GM21737 (cell line): ENCODE measurements at regions not wholly inside any gene's neighbourhood (a gene's known extent, or its start where the extent isn't known, plus 50 kb on each side); places are given as distances from the start of the nearest gene placed in this dataset.

Experiments
- ATAC-seq: cut with Tn5 transposase; IDR thresholded peaks from one replicate; pipeline ENCODE4 v1.9.1; 2021; ENCODE audit warnings: mild to moderate bottlenecking, moderate library complexity; ENCODE audit not compliant: unreplicated experiment

DNA sequence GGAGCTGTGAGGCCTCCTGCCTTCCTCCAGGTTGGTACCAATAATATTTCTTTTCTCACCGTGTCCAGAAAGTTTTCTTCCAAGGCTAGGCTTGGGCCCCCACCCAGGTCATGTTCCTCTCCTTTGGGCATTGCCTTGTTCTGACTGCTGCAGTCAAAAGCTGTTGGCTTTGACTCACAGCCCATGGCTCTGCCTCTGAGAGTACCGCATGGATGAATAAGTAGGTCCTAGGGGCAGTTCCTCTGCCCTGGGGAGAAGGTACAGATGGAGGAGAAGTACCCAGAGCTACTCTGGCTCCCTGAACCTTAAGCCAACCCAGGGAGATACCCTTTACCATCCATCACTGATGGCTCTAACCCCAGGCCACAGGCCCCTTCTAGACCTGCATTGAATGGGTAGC is 115.0 kb downstream of the NAV1 start:
- no peak for ATAC-seq

DNA sequence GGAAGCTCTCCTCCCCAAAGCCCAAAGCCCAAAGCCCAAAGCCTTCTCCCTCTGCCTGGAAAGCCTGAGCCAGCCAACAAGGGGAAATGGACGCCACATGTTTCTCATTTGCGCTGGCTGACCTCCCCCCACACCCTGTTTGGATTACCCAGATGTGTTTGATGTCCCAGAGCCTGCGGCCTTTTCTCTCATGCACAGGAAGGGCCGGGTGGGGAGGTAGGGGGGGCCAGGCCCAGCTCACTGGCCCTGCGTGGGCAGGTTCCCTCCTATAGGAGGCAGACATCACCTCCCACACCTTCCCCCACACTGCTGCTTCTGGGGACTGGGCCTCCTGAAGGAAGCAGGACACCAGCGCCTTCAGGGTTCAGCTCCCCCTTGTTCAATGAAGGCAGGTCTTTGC is 116.3 kb downstream of the NAV1 start:
- ATAC-seq: no peak

DNA sequence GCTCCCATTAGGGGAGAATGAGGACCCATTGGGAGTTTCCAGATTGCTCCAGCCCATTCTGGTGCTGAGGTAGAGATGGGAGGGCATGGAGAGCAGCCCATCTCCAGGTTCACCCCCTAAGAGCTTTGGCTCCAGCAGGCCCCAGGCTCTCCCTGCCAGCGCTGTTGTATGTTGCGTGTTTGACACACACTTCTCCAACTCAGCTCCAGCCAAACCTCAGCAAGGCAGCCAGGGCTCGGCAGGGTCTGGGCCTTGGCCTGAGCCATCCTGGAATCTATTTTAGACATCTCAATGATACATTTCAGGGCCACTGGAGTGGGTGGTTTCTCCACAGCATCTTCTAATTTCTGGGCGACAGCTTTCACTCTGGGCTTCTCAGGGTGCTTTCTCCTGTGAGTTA is 117.0 kb downstream of the NAV1 start:
- no peak for ATAC-seq

- ATAC-seq: no peak
Observed at GRCh38 chr1:201656311-201657032, 117.5 kb downstream of the NAV1 start.

GRCh38 chr1:201659572-201659971 is 120.6 kb downstream of the NAV1 start:
- no peak for ATAC-seq

- no peak for ATAC-seq
Observed at GRCh38 chr1:201660931-201661822, 122.2 kb downstream of the NAV1 start.

DNA sequence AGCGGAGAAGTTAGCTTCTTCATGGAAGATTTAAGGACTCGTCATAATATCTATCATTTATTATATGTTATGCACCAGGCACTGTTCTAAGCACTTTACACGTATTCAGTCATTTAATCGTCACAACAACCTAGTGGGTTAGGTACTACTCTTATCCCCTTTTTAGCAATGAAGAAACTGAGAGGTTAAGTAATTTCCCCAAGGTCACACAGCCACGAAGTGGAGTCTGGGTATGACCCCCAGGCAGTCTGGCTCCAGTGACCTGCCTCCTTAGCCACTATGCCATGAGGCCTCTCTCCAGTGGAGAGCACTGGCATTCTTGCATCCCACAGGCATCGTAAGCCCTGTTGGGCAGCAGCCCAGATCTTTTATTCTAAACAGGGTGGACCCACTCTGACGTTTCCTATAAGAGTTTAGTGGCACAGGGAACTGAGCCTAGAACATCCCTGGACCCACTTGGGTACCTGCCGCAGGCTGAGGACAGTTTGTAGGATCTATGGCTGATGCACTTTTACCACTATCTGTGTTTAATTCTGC is 123.0 kb downstream of the NAV1 start:
- ATAC-seq: no peak

GRCh38 chr1:201662646-201663045 is 123.7 kb downstream of the NAV1 start:
- ATAC-seq: no peak

DNA sequence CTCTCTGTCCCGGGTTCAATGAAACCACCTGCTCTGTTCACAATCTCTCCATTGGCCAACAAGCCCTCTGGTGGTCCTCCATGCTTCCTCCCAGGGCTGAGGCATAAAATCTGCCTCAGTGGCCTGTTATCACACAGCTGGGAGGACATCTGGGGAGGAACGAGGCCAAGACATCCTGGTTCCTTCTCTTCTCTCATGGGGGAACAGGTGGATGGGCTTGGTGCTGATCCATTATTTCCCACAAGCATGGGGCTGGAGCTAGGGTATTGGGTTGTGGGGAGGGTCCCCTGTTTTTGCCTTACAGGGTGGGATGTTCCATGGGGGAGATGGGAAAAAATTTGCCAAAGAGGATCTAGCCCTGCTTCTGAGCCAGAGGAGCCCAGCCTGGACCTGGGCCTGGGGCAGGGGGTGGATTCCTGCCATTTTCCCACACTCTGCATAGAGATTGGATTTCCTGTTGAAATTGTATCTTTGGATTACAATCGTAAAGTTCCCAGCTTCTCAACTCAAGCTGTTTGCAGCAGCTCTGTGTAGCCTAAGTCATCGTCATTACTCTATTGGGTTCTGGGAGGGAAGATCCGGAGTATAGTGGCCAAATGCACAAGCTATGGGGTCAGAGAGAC is 124.7 kb downstream of the NAV1 start:
- ATAC-seq: no peak

GRCh38 chr1:201665036-201665435 is 126.1 kb downstream of the NAV1 start:
- ATAC-seq: no peak

GRCh38 chr1:201666102-201666501 is 127.2 kb downstream of the NAV1 start:
- no peak for ATAC-seq

- ATAC-seq: no peak
Observed at GRCh38 chr1:201666645-201667044, 127.7 kb downstream of the NAV1 start.

- no peak for ATAC-seq
Observed at GRCh38 chr1:201667479-201667878, 128.6 kb downstream of the NAV1 start.

DNA sequence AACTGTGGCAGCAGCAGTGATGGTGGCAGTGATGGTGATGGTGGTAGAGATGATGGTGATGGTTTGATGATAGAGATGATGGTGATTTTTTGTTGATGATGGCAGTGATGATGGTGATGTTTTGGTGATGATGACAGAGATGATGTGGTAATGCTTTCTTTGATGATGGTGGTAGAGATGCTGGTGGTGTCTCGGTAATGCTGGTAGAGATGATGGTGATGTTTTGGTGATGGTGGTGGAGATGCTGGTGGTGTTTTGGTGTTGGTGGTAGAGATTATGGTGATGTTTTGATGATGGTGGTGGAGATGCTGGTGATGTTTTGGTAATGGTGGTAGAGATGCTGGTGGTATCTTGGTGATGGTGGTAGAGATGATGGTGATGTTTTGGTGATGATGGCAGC is 131.6 kb downstream of the NAV1 start:
- no peak for ATAC-seq

GRCh38 chr1:201672685-201673084 is 133.8 kb downstream of the NAV1 start:
- no peak for ATAC-seq

GRCh38 chr1:201673093-201673492 is 134.2 kb downstream of the NAV1 start:
- no peak for ATAC-seq

- no peak for ATAC-seq
Observed at GRCh38 chr1:201673915-201674314, 135.0 kb downstream of the NAV1 start.

GRCh38 chr1:201675143-201675542 is 136.2 kb downstream of the NAV1 start:
- no peak for ATAC-seq

DNA sequence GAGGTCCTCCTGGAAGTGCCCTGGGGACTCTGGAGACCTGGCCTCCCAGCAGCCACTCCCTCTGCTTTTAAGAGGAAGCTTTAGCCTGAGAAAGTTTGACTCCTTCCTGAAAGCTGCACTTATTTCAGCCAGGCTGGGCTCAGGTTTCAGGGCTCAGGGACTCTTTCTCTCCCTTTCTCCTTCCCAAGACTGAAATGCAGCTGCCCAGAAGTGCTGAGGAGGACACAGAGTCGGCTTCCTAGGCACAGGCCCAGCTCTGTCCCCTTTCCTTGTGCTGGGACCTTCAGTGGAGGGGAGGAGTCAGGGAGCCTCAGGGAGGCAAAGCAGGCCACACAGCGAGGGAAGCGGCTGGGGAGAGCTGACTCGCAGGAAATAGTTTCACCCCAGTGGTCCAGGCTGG is 137.3 kb downstream of the NAV1 start:
- no peak for ATAC-seq

DNA sequence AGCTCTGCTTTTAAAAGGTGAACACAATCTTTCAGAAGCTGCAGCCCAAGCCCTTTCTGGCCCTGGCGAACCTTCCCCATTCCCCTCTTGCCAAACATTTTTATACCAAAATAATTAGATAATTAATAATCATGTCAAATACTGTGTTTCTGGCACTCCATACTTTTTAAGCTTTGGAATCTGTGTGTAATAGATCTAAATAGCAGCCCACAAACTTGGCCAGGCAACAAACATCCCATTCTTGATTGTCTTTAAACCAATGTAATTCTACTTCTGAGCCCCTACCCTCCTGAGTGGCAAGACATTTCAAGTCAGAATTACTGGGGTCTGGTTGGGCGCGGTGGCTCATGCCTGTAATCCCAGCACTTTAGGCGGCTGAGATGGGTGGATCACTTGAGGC is 137.7 kb downstream of the NAV1 start:
- ATAC-seq: no peak

- no peak for ATAC-seq
Observed at GRCh38 chr1:201678264-201679101, 139.6 kb downstream of the NAV1 start.
